GM10248 (cell line): ENCODE measurements at regions not wholly inside any gene's neighbourhood (a gene's known extent, or its start where the extent isn't known, plus 50 kb on each side); places are given as distances from the start of the nearest gene placed in this dataset.

Experiments
- CTCF ChIA-PET: fragments of 300-600 bp; sonication (Branson Sonifier 250); formaldehyde crosslinking; extraction: SDS; loops from one replicate; lab custom pipeline; 2021; ENCODE audit warnings: antibody characterized with exemption; lab: Yijun Ruan, JAX
- POLR2A ChIA-PET: fragments of 350-650 bp; sonication (Branson Sonifier 250); formaldehyde crosslinking; extraction: SDS; loops from one replicate; lab custom pipeline; 2020; ENCODE audit warnings: antibody characterized with exemption; lab: Yijun Ruan, JAX
- DNase-seq: peaks from one replicate; pipeline ENCODE4 v3.0.0; 2012; ENCODE audit errors: extremely low spot score
- TF ChIP-seq, protein P1 (sequence below): IDR thresholded peaks from 2 replicates; pipeline ENCODE4 v1.5.1; 2012; ENCODE audit warnings: mild to moderate bottlenecking, low read depth; ENCODE audit errors: extremely low read depth, missing control alignments, control extremely low read depth

DNA sequence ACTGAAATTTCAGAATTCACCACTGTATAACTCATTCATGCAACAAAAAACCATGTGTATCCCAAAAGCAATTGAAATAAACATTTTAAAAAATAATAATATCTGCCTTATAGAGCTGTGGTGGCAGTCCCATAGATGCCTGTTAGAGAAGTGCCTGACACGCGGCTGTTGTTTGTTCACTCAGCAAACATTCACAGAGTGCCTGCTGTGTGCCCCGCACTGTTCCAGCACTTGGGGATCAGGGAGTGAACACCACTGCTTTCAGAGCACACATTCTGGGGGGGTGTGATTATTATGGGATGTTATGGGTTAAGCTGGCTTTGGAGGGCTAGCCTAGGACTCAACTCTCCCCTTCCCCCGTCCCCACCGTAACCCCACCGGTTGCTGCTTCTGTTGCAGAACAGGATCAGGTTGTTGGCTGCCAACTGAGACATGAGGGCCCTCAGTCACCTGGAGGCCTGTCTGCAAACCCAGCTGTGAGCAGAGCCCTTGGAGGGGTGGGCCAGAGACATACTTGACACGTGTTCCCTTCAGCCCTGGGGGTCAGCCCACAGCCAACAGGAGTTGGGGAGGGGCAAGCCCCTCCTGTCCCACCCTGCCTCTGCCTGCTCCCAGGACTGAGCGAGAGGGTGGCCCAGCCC, 103.3 kb upstream of the CIBAR2 start:
- CTCF ChIA-PET: interaction anchor here (0.7 to 2.9 kb wide), 9 partner anchors 10 to 394 kb away, joined by 3 to 10 read pairs (median 3); no protein-coding TSS in a partner anchor
- TF ChIP-seq, protein P1, sequence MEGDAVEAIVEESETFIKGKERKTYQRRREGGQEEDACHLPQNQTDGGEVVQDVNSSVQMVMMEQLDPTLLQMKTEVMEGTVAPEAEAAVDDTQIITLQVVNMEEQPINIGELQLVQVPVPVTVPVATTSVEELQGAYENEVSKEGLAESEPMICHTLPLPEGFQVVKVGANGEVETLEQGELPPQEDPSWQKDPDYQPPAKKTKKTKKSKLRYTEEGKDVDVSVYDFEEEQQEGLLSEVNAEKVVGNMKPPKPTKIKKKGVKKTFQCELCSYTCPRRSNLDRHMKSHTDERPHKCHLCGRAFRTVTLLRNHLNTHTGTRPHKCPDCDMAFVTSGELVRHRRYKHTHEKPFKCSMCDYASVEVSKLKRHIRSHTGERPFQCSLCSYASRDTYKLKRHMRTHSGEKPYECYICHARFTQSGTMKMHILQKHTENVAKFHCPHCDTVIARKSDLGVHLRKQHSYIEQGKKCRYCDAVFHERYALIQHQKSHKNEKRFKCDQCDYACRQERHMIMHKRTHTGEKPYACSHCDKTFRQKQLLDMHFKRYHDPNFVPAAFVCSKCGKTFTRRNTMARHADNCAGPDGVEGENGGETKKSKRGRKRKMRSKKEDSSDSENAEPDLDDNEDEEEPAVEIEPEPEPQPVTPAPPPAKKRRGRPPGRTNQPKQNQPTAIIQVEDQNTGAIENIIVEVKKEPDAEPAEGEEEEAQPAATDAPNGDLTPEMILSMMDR: no peak
- POLR2A ChIA-PET: no interaction called here
- no peak for DNase-seq

GRCh38 chr16:85216522-85217375, 104.5 kb upstream of the CIBAR2 start:
- TF ChIP-seq, protein P1: no peak
- peak; percentile 73 for DNase-seq
- CTCF ChIA-PET: interaction anchor here (0.8 to 2.9 kb wide), 7 partner anchors 8 to 393 kb away, joined by 3 to 10 read pairs (median 3); no protein-coding TSS in a partner anchor
- POLR2A ChIA-PET: interaction anchor here (1.1 kb wide), 1 partner anchor 11 kb away, joined by 5 read pairs; no protein-coding TSS in a partner anchor

GRCh38 chr16:85220125-85220839, 108.0 kb upstream of the CIBAR2 start:
- ChIA-PET CTCF (interaction anchor here (1.2 to 2.0 kb wide), 2 partner anchors 49 to 105 kb away, joined by 3 to 5 read pairs; no protein-coding TSS in a partner anchor), POLR2A (no interaction called here)
- no peak for DNase-seq
- TF ChIP-seq, protein P1: no peak

GRCh38 chr16:85220964-85221731, 108.9 kb upstream of the CIBAR2 start:
- no peak for DNase-seq
- ChIA-PET POLR2A (no interaction called here), CTCF (interaction anchor here (2.0 kb wide), 1 partner anchor 106 kb away, joined by 5 read pairs; no protein-coding TSS in a partner anchor)
- TF ChIP-seq, protein P1: no peak

- no peak for DNase-seq
- TF ChIP-seq, protein P1: no peak
- ChIA-PET CTCF (no interaction called here), POLR2A (no interaction called here)
Measured at GRCh38 chr16:85221771-85222154, 109.5 kb upstream of the CIBAR2 start.
